ENCODE measurements at regions not wholly inside any gene's neighbourhood (a gene's known extent, or its start where the extent isn't known, plus 50 kb on each side); places are given as distances from the start of the nearest gene placed in this dataset.

DNA sequence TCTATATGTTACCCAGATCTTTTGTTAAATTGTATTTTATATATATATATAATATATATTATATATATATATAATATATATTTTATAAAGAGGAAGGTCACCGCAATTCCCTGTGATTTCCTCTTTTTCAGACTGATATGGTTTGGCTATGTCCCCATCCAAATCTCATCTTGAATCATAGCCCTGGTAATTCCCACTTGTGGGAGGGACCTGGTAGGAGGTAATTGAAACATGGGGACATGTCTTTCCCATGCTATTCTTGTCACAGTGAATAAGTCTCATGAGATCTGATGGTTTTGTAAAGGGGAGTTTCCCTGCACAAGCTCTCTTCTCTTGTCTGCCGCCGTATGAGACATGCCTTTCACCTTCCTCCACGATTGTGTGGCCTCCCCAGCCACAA is 157.6 kb downstream of the RAB38 start:
- H3K4me3 ChIP-seq (ENCODE audit: low read depth, low read length) = no peak overlapping the region
- TF ChIP-seq, protein P1, sequence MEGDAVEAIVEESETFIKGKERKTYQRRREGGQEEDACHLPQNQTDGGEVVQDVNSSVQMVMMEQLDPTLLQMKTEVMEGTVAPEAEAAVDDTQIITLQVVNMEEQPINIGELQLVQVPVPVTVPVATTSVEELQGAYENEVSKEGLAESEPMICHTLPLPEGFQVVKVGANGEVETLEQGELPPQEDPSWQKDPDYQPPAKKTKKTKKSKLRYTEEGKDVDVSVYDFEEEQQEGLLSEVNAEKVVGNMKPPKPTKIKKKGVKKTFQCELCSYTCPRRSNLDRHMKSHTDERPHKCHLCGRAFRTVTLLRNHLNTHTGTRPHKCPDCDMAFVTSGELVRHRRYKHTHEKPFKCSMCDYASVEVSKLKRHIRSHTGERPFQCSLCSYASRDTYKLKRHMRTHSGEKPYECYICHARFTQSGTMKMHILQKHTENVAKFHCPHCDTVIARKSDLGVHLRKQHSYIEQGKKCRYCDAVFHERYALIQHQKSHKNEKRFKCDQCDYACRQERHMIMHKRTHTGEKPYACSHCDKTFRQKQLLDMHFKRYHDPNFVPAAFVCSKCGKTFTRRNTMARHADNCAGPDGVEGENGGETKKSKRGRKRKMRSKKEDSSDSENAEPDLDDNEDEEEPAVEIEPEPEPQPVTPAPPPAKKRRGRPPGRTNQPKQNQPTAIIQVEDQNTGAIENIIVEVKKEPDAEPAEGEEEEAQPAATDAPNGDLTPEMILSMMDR (IDR thresholded peaks at IDR 0.05; ENCODE audit: borderline replicate concordance, insufficient read depth, low read depth, low read length) = no peak

DNA sequence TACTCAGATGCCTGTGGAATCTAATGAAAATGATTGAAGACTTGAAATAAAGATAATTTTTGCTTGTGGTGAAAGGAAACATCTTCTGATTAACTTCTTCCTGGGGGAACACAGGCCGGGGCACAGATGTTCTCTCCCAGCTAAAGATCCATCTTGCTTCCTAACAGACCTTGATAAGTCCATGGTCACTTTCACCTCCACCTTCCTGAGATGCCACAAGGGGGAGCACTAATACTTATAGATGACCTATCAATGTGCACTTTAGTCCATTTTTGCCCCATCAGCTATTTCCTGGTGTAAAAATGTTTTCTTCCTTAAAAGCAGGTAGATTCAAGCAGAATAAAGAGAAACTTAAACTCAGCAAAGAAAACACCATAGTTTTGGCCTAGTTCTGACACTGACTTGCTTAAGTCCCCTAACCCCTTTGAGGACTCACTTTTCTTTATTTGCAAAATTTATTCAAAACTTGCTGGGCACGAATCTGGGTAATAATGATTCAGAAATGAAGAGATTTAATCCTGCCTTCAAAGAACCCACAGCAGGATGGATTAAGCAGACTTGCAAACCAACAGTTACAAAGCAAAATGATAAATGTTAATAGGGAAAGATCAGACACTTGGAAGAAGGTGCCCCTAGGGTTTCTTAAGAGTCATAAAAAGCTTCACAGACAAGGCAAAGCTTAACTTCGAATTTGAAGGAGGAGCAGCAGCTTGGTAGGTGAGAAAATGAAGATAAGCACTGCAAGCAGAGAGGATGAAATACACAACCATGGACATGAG is 158.7 kb downstream of the RAB38 start:
- TF ChIP-seq, protein P1 (IDR thresholded peaks at IDR 0.05; ENCODE audit: borderline replicate concordance, insufficient read depth, low read depth, low read length) = peak; percentile 59; the same call in 1 of the 2 replicates
- H3K4me3 ChIP-seq (ENCODE audit: low read depth, low read length) = no peak overlapping the region

DNA sequence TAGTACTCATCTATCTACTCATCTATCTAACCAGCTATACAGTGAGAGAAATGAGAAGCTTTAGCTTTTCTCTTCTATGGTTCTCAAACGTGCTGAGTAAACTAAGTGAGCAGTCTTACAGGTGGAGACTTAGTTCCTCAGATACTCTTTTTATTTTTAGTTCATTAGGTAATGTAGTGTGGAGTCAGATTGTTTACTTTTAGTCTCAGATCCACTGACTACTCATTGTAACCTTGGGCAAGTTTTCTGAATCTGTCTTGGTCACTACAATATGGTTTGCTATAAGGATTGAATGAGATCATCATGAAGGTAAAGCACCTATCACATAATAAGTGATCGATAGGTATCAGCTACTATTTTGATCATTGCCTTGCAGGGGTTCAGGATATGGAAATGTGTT is 160.1 kb downstream of the RAB38 start:
- TF ChIP-seq, protein P1 (IDR thresholded peaks at IDR 0.05; ENCODE audit: borderline replicate concordance, insufficient read depth, low read depth, low read length) = no peak
- H3K4me3 ChIP-seq (ENCODE audit: low read depth, low read length) = no peak overlapping the region

DNA sequence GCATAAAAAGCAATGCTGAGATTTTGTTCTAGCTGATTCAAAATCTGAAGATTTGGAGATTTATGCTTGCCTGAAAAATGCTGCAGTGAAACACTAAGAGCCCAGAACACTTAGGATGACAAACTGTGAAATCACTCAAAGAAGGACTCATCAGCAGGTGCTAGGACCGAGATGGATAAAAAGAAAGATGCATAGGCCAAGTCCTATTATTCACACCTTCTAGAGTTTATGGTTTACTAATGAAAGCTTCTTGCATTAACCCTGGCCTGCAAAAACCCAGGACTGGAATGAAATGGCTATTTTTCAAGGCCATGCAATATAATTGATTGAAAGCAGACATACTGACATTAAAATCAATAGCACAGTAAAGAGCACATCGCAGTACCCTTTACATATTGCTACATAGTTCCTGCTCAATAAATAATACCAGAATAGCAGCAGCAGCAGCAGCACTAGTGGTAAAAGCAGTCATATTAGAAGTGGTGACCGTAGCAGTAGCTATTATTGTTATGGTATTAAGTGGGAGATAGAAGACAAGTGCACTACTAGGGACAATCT is 161.7 kb downstream of the RAB38 start:
- H3K4me3 ChIP-seq (ENCODE audit: low read depth, low read length) = no peak overlapping the region
- TF ChIP-seq, protein P1 (IDR thresholded peaks at IDR 0.05; ENCODE audit: borderline replicate concordance, insufficient read depth, low read depth, low read length) = no peak

DNA sequence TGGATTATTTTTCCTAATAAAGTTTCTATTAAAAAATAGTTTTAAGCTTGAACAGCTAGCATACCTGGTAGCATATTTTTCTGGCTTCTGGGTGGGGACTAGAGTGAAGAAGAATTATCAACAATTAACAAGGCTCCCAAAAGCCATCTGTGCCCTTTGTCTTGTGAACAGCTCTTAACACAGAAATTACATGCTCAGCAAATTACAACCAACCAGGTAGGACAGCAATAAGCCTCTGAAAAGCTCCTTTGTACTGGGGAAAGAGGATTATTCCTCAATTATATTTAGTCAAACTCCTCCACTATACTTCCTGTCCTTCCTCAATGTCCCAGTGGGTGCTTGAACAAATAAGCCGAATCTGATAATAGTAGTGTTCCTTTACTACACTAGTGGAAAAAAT is 162.8 kb downstream of the RAB38 start:
- TF ChIP-seq, protein P1 (IDR thresholded peaks at IDR 0.05; ENCODE audit: borderline replicate concordance, insufficient read depth, low read depth, low read length) = no peak
- H3K4me3 ChIP-seq (ENCODE audit: low read depth, low read length) = no peak overlapping the region

DNA sequence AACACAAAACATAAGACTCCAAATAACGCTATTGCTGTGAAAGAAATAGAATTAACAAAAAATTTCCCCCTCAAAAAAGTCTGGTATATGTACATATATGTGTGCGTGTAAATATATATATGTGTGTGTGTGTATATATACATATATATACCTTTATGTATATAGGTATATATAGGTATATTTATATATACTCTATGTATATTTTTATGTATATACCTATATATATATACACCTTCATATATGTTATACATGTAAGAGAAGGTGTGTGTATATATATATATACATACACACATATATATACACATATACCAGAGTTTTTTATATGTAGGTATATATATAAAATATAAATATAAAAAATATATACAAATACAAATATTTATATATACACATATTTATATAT is 199.2 kb downstream of the RAB38 start:
- TF ChIP-seq, protein P1 (IDR thresholded peaks at IDR 0.05; ENCODE audit: borderline replicate concordance, insufficient read depth, low read depth, low read length) = no peak

DNA sequence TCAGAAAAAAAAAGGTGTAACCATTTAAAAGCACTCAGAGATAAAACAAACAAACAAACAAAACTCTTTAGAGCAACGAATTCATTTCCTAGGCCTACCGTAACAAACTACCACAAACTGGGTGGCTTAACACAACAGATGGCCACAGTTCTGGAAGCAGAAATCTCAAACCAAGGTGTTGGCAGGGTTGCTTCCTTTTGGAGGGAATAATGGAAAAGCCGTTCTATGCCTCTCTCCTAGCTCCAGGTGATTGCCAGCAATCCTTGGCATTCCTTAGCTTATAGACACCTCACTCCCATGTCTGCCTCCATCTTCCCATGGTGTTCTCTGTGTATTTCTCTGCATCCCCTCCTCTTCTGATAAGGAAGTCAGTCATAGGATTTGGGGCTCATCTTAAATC is 200.4 kb downstream of the RAB38 start:
- no peak overlapping the region for H3K4me3 ChIP-seq (ENCODE audit: low read depth, low read length)
- TF ChIP-seq, protein P1 (IDR thresholded peaks at IDR 0.05; ENCODE audit: borderline replicate concordance, insufficient read depth, low read depth, low read length) = no peak

More for the DNA sequence above, 199.2 kb downstream of the RAB38 start:
- no peak overlapping the region for H3K4me3 ChIP-seq (ENCODE audit: low read depth, low read length)

Measured in GM12875 (cell line).